Tibial nerve (tissue), 4 donors: ENCODE measurements at regions not wholly inside any gene's neighbourhood (a gene's known extent, or its start where the extent isn't known, plus 50 kb on each side); places are given as distances from the start of the nearest gene placed in this dataset.

Source experiments
- EP300 ChIP-seq, 2 donors: sonication (generic); formaldehyde crosslinking; IDR thresholded peaks; one replicate each; pipeline ENCODE4 v1.6.1; 2017; ENCODE audit warnings: antibody characterized with exemption in 2 of 2, mild to moderate bottlenecking in 1 of 2
- POLR2A ChIP-seq, 2 donors: fragments of 450-650 bp; IDR thresholded peaks; one replicate each; pipeline ENCODE4 v1.6.1; 2017; ENCODE audit warnings: antibody characterized with exemption in 2 of 2, mild to moderate bottlenecking in 2 of 2, moderate library complexity in 2 of 2
- TF ChIP-seq, protein P1 (sequence below), 5 experiments: fragments of 200-600 bp in 3 of 5; fragments of 450-650 bp in 2 of 5; sonication (generic) in 3 of 5; IDR thresholded peaks; one replicate each; pipeline ENCODE4 v1.5.1; 2016 to 2019; ENCODE audit warnings: antibody characterized with exemption in 5 of 5, mild to moderate bottlenecking in 3 of 5, moderate library complexity in 2 of 5

DNA sequence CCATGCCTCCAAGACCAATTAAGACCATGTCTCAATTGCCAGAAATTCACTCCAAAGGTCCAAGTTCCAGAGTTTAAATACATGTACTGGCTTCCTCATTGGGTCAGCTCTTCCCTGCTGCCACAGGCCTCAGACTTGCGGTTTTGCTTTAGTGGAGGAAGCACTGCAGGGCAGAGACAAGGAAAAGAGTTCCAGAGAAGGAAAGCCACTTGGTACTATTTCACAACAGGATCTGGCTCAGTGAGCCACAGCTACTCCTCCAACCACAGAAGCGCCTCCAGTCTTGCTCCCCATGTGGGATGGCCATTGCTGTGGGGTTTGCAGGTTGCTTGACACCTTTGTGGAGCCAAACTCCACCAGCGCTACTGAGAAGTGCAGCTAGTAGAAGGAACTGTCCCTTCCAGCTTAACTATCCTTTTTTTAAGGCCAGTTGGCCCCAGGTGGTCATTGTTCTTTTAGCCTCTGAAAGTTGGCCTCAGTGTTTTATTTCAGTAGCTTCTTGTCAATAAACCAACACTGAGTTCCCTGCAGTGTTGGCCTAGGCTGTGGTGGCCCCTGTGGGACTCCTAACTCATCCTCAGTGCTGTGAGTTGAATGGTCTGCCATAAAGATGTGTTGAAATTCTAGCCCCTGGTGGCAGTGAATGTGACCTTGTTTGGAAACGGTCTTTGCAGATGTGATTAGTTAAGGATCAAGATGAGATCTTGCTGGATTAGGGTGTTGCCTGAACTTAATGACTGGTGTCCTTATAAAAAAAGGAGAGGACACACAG is 93.7 kb upstream of the DAP start:
- TF ChIP-seq, protein P1, sequence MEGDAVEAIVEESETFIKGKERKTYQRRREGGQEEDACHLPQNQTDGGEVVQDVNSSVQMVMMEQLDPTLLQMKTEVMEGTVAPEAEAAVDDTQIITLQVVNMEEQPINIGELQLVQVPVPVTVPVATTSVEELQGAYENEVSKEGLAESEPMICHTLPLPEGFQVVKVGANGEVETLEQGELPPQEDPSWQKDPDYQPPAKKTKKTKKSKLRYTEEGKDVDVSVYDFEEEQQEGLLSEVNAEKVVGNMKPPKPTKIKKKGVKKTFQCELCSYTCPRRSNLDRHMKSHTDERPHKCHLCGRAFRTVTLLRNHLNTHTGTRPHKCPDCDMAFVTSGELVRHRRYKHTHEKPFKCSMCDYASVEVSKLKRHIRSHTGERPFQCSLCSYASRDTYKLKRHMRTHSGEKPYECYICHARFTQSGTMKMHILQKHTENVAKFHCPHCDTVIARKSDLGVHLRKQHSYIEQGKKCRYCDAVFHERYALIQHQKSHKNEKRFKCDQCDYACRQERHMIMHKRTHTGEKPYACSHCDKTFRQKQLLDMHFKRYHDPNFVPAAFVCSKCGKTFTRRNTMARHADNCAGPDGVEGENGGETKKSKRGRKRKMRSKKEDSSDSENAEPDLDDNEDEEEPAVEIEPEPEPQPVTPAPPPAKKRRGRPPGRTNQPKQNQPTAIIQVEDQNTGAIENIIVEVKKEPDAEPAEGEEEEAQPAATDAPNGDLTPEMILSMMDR (IDR thresholded peaks at IDR 0.05), result no peak
- no peak for TF ChIP-seq POLR2A (IDR thresholded peaks at IDR 0.05)
- peak in 1 of 2 donors; percentile 54 for TF ChIP-seq EP300 (IDR thresholded peaks at IDR 0.05)
